HL-60/S4 treated with phorbol 12-myristate 13-acetate at 8.2 ng/mL for 4 days and 3 days (cell line): ENCODE measurements at regions not wholly inside any gene's neighbourhood (a gene's known extent, or its start where the extent isn't known, plus 50 kb on each side); places are given as distances from the start of the nearest gene placed in this dataset.
"Not testable (repeated sequence)": the region's sequence is repeated elsewhere in the genome, so short reads cannot be mapped to it uniquely, and the experiment has no call there.

Experiments used
- in situ Hi-C: fragments of 300-500 bp; cut with MboI; formaldehyde crosslinking; loops from 2 replicates; pipeline ENCODE4 v1.15.0; 2022; ENCODE audit warnings: low sequenced_read_pairs

- in situ Hi-C loops = no loop called here
These were observed 191.3 kb upstream of the IRX5 start for GRCh38 chr16:54739381-54739780.

- in situ Hi-C loops = no loop called here
These were observed 196.5 kb upstream of the IRX5 start for GRCh38 chr16:54734156-54734555.

GRCh38 chr16:54727696-54728095 lies 203.0 kb upstream of the IRX5 start:
- in situ Hi-C loops = not testable (repeated sequence)

GRCh38 chr16:54724346-54724925 lies 206.2 kb upstream of the IRX5 start:
- in situ Hi-C loops = no loop called here

GRCh38 chr16:54722210-54722676 lies 208.4 kb upstream of the IRX5 start:
- in situ Hi-C loops = no loop called here

GRCh38 chr16:54720259-54720658 lies 210.4 kb upstream of the IRX5 start:
- in situ Hi-C loops = no loop called here

- in situ Hi-C loops = no loop called here
These were observed 211.0 kb upstream of the IRX5 start for GRCh38 chr16:54719624-54720023.

GRCh38 chr16:54718376-54718775 lies 212.3 kb upstream of the IRX5 start:
- in situ Hi-C loops = no loop called here

- in situ Hi-C loops = no loop called here
These were observed 215.7 kb upstream of the IRX5 start for GRCh38 chr16:54715011-54715410.

GRCh38 chr16:54712866-54713265 lies 217.8 kb upstream of the IRX5 start:
- in situ Hi-C loops = no loop called here

GRCh38 chr16:54707813-54708212 lies 222.9 kb upstream of the IRX5 start:
- in situ Hi-C loops = no loop called here

- in situ Hi-C loops = no loop called here
These were observed 224.3 kb upstream of the IRX5 start for GRCh38 chr16:54706406-54706805.

GRCh38 chr16:54703339-54703738 lies 227.3 kb upstream of the IRX5 start:
- in situ Hi-C loops = no loop called here

GRCh38 chr16:54699656-54700055 lies 231.0 kb upstream of the IRX5 start:
- in situ Hi-C loops = no loop called here

- in situ Hi-C loops = no loop called here
These were observed 233.0 kb upstream of the IRX5 start for GRCh38 chr16:54697677-54698076.

- in situ Hi-C loops = no loop called here
These were observed 233.7 kb upstream of the IRX5 start for GRCh38 chr16:54696970-54697369.

- in situ Hi-C loops = no loop called here
These were observed 234.1 kb upstream of the IRX5 start for GRCh38 chr16:54696522-54696921.

- in situ Hi-C loops = no loop called here
These were observed 236.0 kb upstream of the IRX5 start for GRCh38 chr16:54694651-54695050.

GRCh38 chr16:54693864-54694263 lies 236.8 kb upstream of the IRX5 start:
- in situ Hi-C loops = no loop called here

- in situ Hi-C loops = no loop called here
These were observed 240.0 kb upstream of the IRX5 start for GRCh38 chr16:54690710-54691109.

- in situ Hi-C loops = no loop called here
These were observed 240.4 kb upstream of the IRX5 start for GRCh38 chr16:54690306-54690705.

GRCh38 chr16:54689072-54689865 lies 241.4 kb upstream of the IRX5 start:
- in situ Hi-C loops = no loop called here

- in situ Hi-C loops = no loop called here
These were observed 242.3 kb upstream of the IRX5 start for GRCh38 chr16:54688339-54688738.
